CD4-positive, alpha-beta T cell treated with Interleukin-15 for 4 hours (primary cell): ENCODE measurements at regions not wholly inside any gene's neighbourhood (a gene's known extent, or its start where the extent isn't known, plus 50 kb on each side); places are given as distances from the start of the nearest gene placed in this dataset.

Experiments used
- DNase-seq: peaks from one replicate; pipeline ENCODE4 v3.0.0-alpha.2; 2020; ENCODE audit warnings: low spot score

DNA sequence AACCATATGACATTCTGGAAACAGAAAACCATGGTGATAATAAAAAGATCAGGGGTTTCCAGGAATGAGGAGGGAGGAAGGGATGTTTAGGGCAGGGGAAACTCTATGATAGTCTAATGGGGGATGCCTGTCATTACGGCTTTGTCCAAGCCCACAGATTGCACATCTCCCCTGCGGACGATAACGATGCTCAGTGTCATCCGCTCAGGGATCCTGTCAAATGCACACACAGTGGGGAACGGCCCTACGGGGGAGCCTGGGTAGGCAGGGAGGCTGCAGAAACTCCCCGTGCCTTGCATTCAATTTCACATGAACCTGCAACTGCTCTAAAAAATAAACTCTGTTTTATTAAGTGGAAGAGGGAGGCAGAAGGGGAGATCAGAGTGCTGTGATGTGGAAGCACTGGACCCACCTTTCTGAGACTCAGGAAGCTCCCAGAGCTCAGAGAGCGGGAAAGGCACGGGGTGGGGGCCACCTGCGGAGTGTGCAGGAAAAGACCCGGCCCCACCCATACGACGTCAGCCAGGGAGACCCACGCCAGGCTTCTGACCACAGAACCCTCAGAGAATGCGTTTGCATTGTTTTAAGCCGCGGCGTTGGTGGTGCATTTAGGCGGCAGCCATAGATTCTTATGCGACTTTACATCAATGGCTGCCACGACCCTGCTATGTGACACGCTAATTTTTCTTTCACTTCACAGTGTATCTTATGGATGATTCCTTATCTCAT is 543.5 kb downstream of the BRD1 start:
- DNase-seq: no peak

DNA sequence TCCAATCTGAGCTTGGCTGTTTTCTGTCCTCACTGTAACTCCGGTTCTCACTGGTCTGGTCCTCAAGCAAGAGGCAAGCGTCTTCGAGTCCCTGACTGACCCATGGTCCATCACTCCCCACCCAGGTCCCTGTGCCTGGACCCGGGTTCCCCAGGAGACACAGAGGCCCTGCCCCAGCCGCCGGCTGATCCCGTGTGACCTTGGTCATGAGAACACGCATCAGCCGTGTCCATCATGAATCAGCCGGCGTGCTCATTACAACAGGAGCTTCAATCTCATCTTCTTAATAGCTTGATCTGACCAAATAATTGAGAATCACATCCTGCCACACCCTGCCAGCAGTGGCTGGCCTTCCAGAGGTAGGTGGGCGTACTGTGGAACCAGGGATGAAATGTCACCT is 545.1 kb downstream of the BRD1 start:
- DNase-seq: no peak

GRCh38 chr22:49281467-49282340 is 546.0 kb downstream of the BRD1 start:
- no peak for DNase-seq

GRCh38 chr22:49278340-49278739 is 549.3 kb downstream of the BRD1 start:
- DNase-seq: no peak

- no peak for DNase-seq
Observed at GRCh38 chr22:49276567-49276966, 551.1 kb downstream of the BRD1 start.

DNA sequence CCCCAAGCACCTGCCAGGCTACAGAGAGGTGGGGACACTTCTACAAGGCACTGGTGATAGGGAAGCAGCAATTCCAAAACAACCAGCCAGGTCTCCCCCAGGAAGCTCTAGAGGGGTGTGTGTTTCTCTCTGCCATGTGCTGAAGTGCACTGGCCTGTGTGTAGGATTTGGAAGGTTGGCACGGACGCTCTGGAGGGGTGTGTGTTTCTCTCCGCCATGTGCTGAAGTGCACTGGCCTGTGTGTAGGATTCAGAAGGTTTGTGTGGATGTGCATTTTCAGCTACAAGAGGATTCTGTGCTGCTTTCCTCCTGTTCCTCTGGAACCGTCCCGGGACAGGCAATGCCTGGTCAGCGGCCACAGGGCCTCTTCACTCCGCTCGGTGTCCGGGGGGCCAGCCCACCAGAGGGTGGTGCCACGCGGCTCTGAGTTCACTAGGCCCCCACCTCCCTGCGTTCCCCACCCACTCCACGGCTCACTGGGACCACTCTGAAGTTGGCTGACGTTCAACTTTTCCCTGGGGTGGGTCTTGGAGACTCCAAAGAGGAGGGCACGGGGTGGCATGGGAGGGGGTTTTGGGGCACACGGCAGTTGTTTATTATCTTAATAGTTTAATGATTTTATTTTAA is 552.8 kb downstream of the BRD1 start:
- DNase-seq: no peak

DNA sequence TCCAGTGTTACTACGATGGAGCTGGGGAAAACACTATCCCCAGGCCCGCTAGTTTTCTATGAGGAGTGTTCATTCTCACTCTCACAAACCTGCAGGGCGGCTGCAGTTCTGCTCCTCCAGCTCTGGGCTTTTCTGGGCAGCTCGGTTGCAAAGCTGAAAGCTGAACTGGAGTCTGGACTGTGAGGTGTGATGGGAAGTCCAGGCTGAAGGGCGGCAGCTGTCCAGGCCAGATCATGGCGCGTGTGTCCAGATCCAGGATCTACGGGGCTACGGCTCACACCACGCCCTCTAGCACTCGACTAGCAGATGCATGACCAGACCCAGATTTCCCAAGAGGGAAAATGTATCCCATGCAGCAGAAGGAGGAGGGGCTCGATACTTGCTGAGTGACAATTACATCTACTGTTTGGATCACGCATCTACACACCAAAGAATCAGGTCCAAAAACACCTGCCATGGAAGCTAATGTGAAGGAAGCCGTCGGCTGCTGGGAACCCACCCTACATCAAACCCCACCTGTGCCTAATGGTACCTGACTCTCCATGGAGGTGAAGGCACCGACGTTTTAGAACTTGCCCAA is 555.0 kb downstream of the BRD1 start:
- DNase-seq: no peak

GRCh38 chr22:49271831-49272230 is 555.8 kb downstream of the BRD1 start:
- no peak for DNase-seq

DNA sequence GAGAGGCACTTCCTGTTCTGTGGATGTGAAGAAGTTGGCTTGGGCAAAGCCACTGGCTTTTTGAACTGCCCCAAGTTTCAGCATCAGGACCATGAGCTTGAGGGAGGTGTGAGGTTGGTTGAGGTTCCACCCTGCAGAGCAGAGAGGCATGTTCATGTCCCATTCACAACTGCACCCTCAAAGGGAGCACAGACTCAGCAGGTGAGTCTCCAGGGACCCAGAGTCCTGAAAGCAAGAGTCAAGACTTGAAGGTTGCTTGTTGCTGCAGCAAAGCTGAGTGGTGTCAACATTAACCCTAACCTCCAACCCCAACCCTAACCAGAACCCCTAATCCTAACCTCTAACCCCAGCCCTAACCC is 556.3 kb downstream of the BRD1 start:
- no peak for DNase-seq

- DNase-seq: no peak
Observed at GRCh38 chr22:49270595-49271368, 556.9 kb downstream of the BRD1 start.

DNA sequence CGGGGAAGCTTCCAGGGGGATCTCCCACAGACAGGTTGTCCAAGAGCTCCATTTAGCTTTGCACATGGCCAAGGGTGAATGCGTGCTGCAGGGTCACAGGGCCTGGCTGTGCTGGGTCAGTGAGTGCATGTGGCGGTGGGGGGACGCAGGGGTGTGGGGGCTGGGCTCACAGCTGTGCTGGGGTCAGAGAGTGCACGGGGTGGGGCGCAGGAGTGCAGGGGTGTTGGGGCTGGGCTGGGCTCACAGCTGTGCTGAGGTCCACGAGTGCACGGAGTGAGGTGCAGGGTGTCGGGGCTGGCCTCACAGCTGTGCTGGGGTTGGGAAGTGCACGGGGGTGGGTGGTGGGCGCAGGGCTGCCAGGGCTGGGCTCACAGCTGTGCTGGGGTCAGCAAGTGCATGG is 557.7 kb downstream of the BRD1 start:
- no peak for DNase-seq

DNA sequence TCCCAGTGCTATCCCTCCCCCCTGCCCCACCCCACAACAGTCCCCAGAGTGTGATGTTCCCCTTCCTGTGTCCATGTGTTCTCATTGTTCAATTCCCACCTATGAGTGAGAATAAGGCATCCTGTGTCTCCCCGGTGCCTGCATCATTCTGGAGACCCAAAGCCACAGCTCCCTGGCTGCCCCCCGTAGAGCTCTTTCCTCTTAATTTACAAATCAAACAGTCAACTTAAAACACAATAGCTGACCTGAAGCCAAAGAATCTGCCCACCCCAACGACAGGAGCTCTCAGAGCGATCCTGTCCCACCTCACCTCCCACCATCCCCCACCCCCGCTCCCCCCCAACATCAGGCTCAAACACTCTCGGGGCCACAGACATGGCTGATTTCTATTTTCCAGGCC is 558.3 kb downstream of the BRD1 start:
- DNase-seq: no peak

DNA sequence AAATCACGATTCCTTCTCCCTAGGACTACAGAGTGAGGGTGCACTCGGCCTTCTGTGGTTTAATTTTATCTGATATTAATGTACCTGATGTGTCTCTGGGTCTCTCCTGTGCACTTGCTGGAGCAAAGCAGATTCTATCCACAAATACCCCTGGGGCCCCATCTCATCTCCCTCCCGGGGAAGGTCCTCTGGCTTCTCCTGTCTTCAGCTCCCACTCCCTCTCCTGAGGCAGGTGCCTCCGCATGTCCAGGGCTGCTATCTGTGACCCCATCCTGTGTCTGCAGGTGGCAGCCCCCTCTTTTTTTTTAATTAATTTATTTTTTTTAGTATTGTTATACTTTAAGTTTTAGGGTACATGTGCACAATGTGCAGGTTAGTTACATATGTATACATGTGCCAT is 558.7 kb downstream of the BRD1 start:
- no peak for DNase-seq

DNA sequence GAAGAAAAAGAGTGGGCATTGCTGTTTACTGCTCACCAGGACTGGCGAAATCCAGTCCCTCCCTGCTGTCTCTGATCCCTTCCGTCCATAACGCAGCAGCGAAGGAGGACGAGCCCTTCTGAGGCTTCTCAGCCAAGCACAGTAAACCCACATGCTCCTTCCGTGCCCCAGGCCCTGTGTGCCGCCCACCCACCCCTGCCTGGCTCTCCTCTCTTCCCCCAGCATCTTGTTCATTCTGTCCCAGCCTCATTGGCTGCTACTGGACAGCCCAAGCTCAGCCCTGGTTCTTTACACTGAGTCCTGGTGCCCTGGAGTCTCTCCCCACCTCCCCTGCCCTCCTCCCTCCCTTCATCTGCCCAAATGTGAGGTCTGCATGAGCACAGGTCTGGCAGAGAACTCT is 559.7 kb downstream of the BRD1 start:
- no peak for DNase-seq

- no peak for DNase-seq
Observed at GRCh38 chr22:49266561-49267519, 560.8 kb downstream of the BRD1 start.

GRCh38 chr22:49264696-49265095 is 563.0 kb downstream of the BRD1 start:
- no peak for DNase-seq

- DNase-seq: no peak
Observed at GRCh38 chr22:49263101-49263500, 564.6 kb downstream of the BRD1 start.

GRCh38 chr22:49262167-49262566 is 565.5 kb downstream of the BRD1 start:
- no peak for DNase-seq

DNA sequence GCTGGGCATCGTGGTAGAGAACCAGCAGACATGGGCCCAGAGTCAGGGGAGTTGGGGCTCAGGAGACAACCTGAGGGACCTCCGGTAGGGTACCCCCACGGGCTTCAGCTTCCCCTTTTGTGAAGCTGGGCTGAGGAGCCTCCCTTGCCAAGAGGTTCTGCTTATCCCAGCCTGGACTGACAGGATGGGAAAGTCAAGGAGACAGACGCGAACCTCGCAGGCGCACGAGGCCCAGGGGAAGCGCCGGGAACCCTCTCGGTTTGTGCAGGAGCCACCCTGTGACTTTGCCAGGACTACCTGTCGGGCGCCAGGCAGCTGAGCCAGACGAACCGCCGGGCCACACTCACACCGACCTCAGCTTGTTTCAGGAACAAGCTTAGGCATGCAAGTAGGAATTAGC is 566.1 kb downstream of the BRD1 start:
- no peak for DNase-seq

GRCh38 chr22:49260681-49261580 is 566.7 kb downstream of the BRD1 start:
- no peak for DNase-seq
